ENCODE measurements at regions not wholly inside any gene's neighbourhood (a gene's known extent, or its start where the extent isn't known, plus 50 kb on each side); places are given as distances from the start of the nearest gene placed in this dataset.

- no peak for TF ChIP-seq CTCF (IDR thresholded peaks at IDR 0.05; ENCODE audit: poor library complexity)
- TF ChIP-seq EZH2phosphoT487 (IDR thresholded peaks at IDR 0.05; ENCODE audit: low read depth, severe bottlenecking, unreplicated experiment): no peak
These were observed 1964.2 kb downstream of the ARAP2 start for GRCh38 chr4:34280131-34280530.
